A549 (cell line): ENCODE measurements at regions not wholly inside any gene's neighbourhood (a gene's known extent, or its start where the extent isn't known, plus 50 kb on each side); places are given as distances from the start of the nearest gene placed in this dataset.

Experiments used
- ATAC-seq, 2 experiments: fragments of 200-7000 bp in 1 of 2; fragments of >200 bp in 1 of 2; cut with Nextera tagmentation in 1 of 2; cut with Tn5 transposase in 1 of 2; 3 replicates each; pipeline versions ENCODE4 v1.8.0 to v1.9.1; 2018 to 2020; ENCODE audit warnings: mild to moderate bottlenecking in 1 of 2, moderate library complexity in 1 of 2
- CTCF ChIA-PET: fragments of 300-600 bp; sonication (Branson Sonifier 250); formaldehyde crosslinking; extraction: SDS; loops from one replicate; lab custom pipeline; 2021; ENCODE audit warnings: antibody characterized with exemption, inconsistent platforms; lab: Yijun Ruan, JAX
- POLR2A ChIA-PET: fragments of 350-600 bp; formaldehyde crosslinking; extraction: SDS; loops from one replicate; lab custom pipeline; 2021; ENCODE audit warnings: antibody characterized with exemption, inconsistent platforms; lab: Yijun Ruan, JAX
- DNase-seq, 2 experiments: peaks; one replicate each; pipeline versions ENCODE4 v3.0.0 to v3.0.0-alpha.2; 2011 to 2016; ENCODE audit warnings: low read depth in 1 of 2, low spot score in 1 of 2
- FAIRE-seq: peaks from 2 replicates; lab custom pipeline; 2011; peaks lifted over from hg19 to GRCh38; lab: Jason Lieb, UNC
- H3K27ac ChIP-seq, 2 experiments: fragments of >200 bp; sonication (Bioruptor Twin); formaldehyde crosslinking; 3 replicates each; pipeline ENCODE4 v1.5.1; 2016 to 2017
- H3K4me1 ChIP-seq: fragments of >200 bp; sonication (Bioruptor Twin); formaldehyde crosslinking; 3 replicates; pipeline ENCODE4 v1.6.1; 2016
- H3K4me2 ChIP-seq: fragments of >200 bp; sonication (Bioruptor Twin); formaldehyde crosslinking; 3 replicates; pipeline ENCODE4 v1.6.1; 2016
- H3K4me3 ChIP-seq: fragments of >200 bp; sonication (Bioruptor Twin); formaldehyde crosslinking; 3 replicates; pipeline ENCODE4 v1.5.1; 2016
- H3K9me3 ChIP-seq: fragments of >200 bp; sonication (Bioruptor Twin); formaldehyde crosslinking; 3 replicates; pipeline ENCODE4 v1.6.1; 2016
- ATOH8 ChIP-seq: fragments of 250-450 bp; sonication (Bioruptor Pico); IDR thresholded peaks from 2 replicates; pipeline ENCODE4 v1.5.0; 2020; ENCODE audit warnings: low read depth, mild to moderate bottlenecking, moderate library complexity
- BCL3 ChIP-seq: fragments of >200 bp; sonication (Bioruptor Twin); formaldehyde crosslinking; IDR thresholded peaks from 3 replicates; pipeline ENCODE4 v1.6.1; 2016
- BHLHE40 ChIP-seq: IDR thresholded peaks from 2 replicates; pipeline ENCODE4 v1.6.1; 2012; ENCODE audit warnings: low read depth, low read length, inconsistent platforms
- CBX2 ChIP-seq: fragments of 200-600 bp; sonication (generic); IDR thresholded peaks from 2 replicates; pipeline ENCODE4 v1.6.1; 2016; ENCODE audit warnings: low read depth, mild to moderate bottlenecking, borderline replicate concordance
- CEBPB ChIP-seq, 2 experiments: fragments of >200 bp in 1 of 2; sonication (Bioruptor Twin) in 1 of 2; formaldehyde crosslinking in 1 of 2; IDR thresholded peaks; 2 replicates each; pipeline ENCODE4 v1.6.1; 2012 to 2016
- E2F6 ChIP-seq: IDR thresholded peaks from 2 replicates; pipeline ENCODE4 v1.6.1; 2012; ENCODE audit warnings: low read depth, borderline replicate concordance
- EHMT2 ChIP-seq: fragments of 200-600 bp; sonication (generic); IDR thresholded peaks from 2 replicates; pipeline ENCODE4 v1.6.1; 2016; ENCODE audit warnings: antibody characterized with exemption, low read depth, mild to moderate bottlenecking, moderate library complexity
- ESRRA ChIP-seq: fragments of 150-350 bp; IDR thresholded peaks from 2 replicates; pipeline ENCODE4 v1.6.1; 2014; ENCODE audit warnings: mild to moderate bottlenecking, low read length, borderline replicate concordance
- FOSB ChIP-seq: fragments of 250-450 bp; sonication (Bioruptor Pico); IDR thresholded peaks from 2 replicates; pipeline ENCODE4 v1.5.0; 2020; ENCODE audit warnings: mild to moderate bottlenecking, moderate library complexity
- FOXS1 ChIP-seq: fragments of 250-450 bp; sonication (Bioruptor Pico); IDR thresholded peaks from 2 replicates; pipeline ENCODE4 v1.5.0; 2020; ENCODE audit warnings: mild to moderate bottlenecking, moderate library complexity
- HES2 ChIP-seq: fragments of >200 bp; sonication (Bioruptor Twin); formaldehyde crosslinking; IDR thresholded peaks from 2 replicates; pipeline ENCODE4 v1.6.1; 2016
- KDM5A ChIP-seq: fragments of 200-600 bp; sonication (generic); IDR thresholded peaks from 2 replicates; pipeline ENCODE4 v1.6.1; 2016; ENCODE audit warnings: antibody characterized with exemption, mild to moderate bottlenecking
- MAFK ChIP-seq: fragments of 450-650 bp; IDR thresholded peaks from 2 replicates; pipeline ENCODE4 v1.6.1; 2014; ENCODE audit not compliant: partially characterized antibody
- MYC ChIP-seq: IDR thresholded peaks from 2 replicates; pipeline ENCODE4 v1.6.1; 2012; ENCODE audit warnings: mild to moderate bottlenecking, inconsistent platforms, low read length, improper control_type of control experiment, borderline replicate concordance
- NFE2L2 ChIP-seq: fragments of 150-350 bp; conservative IDR thresholded peaks from 2 replicates; pipeline ENCODE4 v1.6.1; 2014; ENCODE audit warnings: low read length
- NPAS2 ChIP-seq: fragments of 250-450 bp; sonication (Bioruptor Pico); IDR thresholded peaks from 2 replicates; pipeline ENCODE4 v1.8.0; 2022; ENCODE audit warnings: mild to moderate bottlenecking, moderate library complexity, borderline replicate concordance
- NR3C1 ChIP-seq: fragments of >200 bp; sonication (Bioruptor Twin); formaldehyde crosslinking; IDR thresholded peaks from 3 replicates; pipeline ENCODE4 v1.6.1; 2017
- POLR2AphosphoS2 ChIP-seq: conservative IDR thresholded peaks from 2 replicates; pipeline ENCODE4 v1.6.1; 2012; ENCODE audit warnings: low read length, improper control_type of control experiment, inconsistent platforms
- RCOR1 ChIP-seq: fragments of 150-350 bp; IDR thresholded peaks from 2 replicates; pipeline ENCODE4 v1.6.1; 2014; ENCODE audit warnings: antibody characterized with exemption, low read length, low read depth
- REST ChIP-seq: fragments of 200-600 bp; sonication (generic); IDR thresholded peaks from 2 replicates; pipeline ENCODE4 v1.6.1; 2016; ENCODE audit warnings: antibody characterized with exemption, mild to moderate bottlenecking, moderate library complexity
- RNF2 ChIP-seq: fragments of 200-600 bp; sonication (generic); IDR thresholded peaks from 2 replicates; pipeline ENCODE4 v1.6.1; 2016; ENCODE audit warnings: low read depth, mild to moderate bottlenecking, antibody characterized with exemption, moderate library complexity, borderline replicate concordance
- SMC3 ChIP-seq: fragments of >200 bp; sonication (Bioruptor Twin); formaldehyde crosslinking; IDR thresholded peaks from 3 replicates; pipeline ENCODE4 v1.6.1; 2018; ENCODE audit warnings: inconsistent platforms
- TP53 ChIP-seq: fragments of 250-450 bp; sonication (Bioruptor Pico); IDR thresholded peaks from 2 replicates; pipeline ENCODE4 v1.5.0; 2021; ENCODE audit warnings: mild to moderate bottlenecking, moderate library complexity
- ZNF302 ChIP-seq: fragments of 250-450 bp; sonication (Bioruptor Pico); IDR thresholded peaks from 2 replicates; pipeline ENCODE4 v1.9.0; 2021; ENCODE audit warnings: inconsistent platforms, mild to moderate bottlenecking, moderate library complexity
- WGBS: methylation state at CpG from one replicate; pipeline ENCODE4 v1.1.6; 2017; ENCODE audit errors: missing lambda C conversion rate; 5-methylcytosine and 5-hydroxymethylcytosine counted together

GRCh38 chr16:35559911-35560636, 2100.7 kb downstream of the TP53TG3F start:
- FAIRE-seq (no peak), DNase-seq (no peak), ATAC-seq (no peak)
- WGBS = 11% methylated on average over 2 of the region's 2 CpGs
- Histone ChIP-seq H3K4me1 (no peaks in the 10 kb centered on the region), H3K4me2 (no peak overlapping the region), H3K4me3 (no peak overlapping the region), H3K9me3 (no peaks in the 10 kb centered on the region), H3K27ac (no peak overlapping the region)
- CTCF ChIA-PET = no interaction called here
- TF ChIP-seq FOXS1 (CRISPR knock-in tag) = no peak
- TF ChIP-seq MYC = no peak
- no peak for TF ChIP-seq EHMT2
- no peak for TF ChIP-seq CBX2
- TF ChIP-seq E2F6 = no peak
- no peak for TF ChIP-seq ATOH8 (CRISPR knock-in tag)
- no peak for TF ChIP-seq FOSB (CRISPR knock-in tag)
- no peak for TF ChIP-seq POLR2AphosphoS2
- no peak for TF ChIP-seq CEBPB (IDR thresholded peaks at IDR 0.05)
- TF ChIP-seq NR3C1 = no peak
- no peak for TF ChIP-seq NPAS2 (CRISPR knock-in tag)
- TF ChIP-seq ESRRA = no peak
- TF ChIP-seq RCOR1 = no peak
- POLR2A ChIA-PET = no interaction called here

GRCh38 chr16:35560637-35560984, 2101.2 kb downstream of the TP53TG3F start:
- TF ChIP-seq KDM5A = no peak
- TF ChIP-seq RNF2 = no peak
- H3K27ac ChIP-seq = no peak overlapping the region
- ATAC-seq (no peak), FAIRE-seq (no peak), DNase-seq (no peak)
- no peaks in the 10 kb centered on the region for H3K9me3 ChIP-seq
- ChIA-PET CTCF (no interaction called here), POLR2A (no interaction called here)
- 11% methylated on average over 6 of the region's 6 CpGs for WGBS
- H3K4me3 ChIP-seq = no peak overlapping the region
- no peak overlapping the region for H3K4me2 ChIP-seq
- H3K4me1 ChIP-seq = no peaks in the 10 kb centered on the region

- no peak for ATAC-seq
- no peaks in the 10 kb centered on the region for H3K4me1 ChIP-seq
- H3K9me3 ChIP-seq = no peaks in the 10 kb centered on the region
- no peak overlapping the region for H3K4me3 ChIP-seq
- H3K4me2 ChIP-seq = no peak overlapping the region
- TF ChIP-seq NFE2L2 (no peak), FOSB (CRISPR knock-in tag) (no peak), BCL3 (no peak), TP53 (no peak), BHLHE40 (no peak), ZNF302 (CRISPR knock-in tag) (no peak), MAFK (no peak), HES2 (no peak), REST (no peak), SMC3 (no peak), RNF2 (no peak), ATOH8 (CRISPR knock-in tag) (no peak)
- H3K27ac ChIP-seq = no peak overlapping the region
- ChIA-PET CTCF (no interaction called here), POLR2A (no interaction called here)
- DNase-seq = no peak
- no peak for FAIRE-seq
These were observed 2101.9 kb downstream of the TP53TG3F start for GRCh38 chr16:35561346-35561745.
